ENCODE measurements at regions not wholly inside any gene's neighbourhood (a gene's known extent, or its start where the extent isn't known, plus 50 kb on each side); places are given as distances from the start of the nearest gene placed in this dataset.

DNA sequence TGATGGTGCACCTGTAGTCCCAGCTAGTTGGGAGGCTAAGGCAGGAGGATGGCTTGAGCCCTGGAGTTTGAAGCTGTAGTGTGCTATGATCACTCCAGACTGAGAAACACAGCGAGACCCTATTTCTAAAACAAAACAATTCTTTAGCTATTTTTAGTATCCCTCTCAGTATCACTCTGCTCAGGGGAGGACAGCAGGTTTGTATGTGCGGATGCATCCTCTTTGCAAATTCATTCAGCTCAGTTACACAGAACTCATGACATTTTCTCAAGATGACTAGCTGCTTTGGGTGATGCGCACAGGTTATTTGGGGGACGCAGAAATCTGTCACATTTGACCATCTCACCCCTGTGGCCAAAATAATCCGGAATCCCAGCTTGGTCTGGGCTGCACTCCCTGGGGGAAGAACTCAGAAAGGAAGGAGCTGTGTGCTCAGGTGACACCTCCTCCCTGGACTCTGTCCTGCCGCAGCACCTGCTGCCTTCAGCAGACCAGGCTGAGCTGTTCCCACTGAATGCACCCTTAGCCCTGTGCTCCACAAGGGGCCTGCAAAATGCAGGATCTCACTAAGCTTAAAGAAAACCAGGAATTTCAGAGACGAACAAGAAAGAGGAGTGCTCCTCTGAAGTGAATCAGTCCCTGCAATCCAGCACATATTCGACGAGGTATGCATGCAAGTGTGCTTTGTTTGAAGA is 89.5 kb upstream of the PGBD5 start:
- no peak for DNase-seq (ENCODE audit: low read depth)

- no peak for DNase-seq (ENCODE audit: low read depth)
These were observed 84.4 kb upstream of the PGBD5 start for GRCh38 chr1:230510496-230510895.

- peak; percentile 94 for DNase-seq (ENCODE audit: low read depth)
These were observed 83.3 kb upstream of the PGBD5 start for GRCh38 chr1:230509281-230509977.

GRCh38 chr1:230507666-230508402 is 81.7 kb upstream of the PGBD5 start:
- DNase-seq (ENCODE audit: low read depth), result peak; percentile 45

DNA sequence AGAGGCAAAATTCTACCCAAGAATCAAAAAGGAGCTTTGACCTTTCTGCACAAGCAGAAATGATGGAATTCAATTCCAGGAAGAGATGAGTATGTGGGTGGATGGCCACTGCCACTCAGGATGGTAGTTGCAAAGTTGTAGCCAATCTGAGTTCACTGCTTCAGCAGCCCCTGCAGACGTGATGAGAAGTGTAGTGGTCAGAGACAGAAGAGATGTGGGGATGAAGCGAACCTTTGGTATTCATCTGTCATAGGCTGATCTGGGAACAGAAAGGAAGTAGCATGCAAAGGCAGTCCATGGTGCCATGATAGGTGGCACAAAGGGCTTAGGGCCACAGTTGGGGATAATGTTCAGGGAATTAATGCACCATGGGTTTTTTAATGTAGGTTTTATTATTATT is 81.1 kb upstream of the PGBD5 start:
- no peak for DNase-seq (ENCODE audit: low read depth)

DNA sequence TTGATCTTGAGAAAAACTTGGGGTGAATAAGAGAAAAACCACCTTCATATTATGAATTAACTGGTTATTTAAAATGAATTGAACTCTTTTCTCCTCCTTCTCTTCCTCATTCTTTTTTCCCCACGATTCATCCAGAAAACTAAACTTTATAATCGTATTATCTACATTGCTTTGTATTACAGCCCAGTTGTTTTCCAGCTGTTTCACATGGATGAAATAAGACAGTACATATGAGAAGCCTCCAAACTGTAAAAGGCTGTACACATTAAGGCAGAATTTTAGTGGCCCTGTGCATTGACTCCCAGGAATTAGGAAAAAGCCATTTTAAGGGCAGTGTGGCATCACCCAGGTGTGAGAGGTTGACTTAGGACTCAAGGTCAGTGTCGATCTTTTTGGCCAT is 80.3 kb upstream of the PGBD5 start:
- no peak for DNase-seq (ENCODE audit: low read depth)

DNA sequence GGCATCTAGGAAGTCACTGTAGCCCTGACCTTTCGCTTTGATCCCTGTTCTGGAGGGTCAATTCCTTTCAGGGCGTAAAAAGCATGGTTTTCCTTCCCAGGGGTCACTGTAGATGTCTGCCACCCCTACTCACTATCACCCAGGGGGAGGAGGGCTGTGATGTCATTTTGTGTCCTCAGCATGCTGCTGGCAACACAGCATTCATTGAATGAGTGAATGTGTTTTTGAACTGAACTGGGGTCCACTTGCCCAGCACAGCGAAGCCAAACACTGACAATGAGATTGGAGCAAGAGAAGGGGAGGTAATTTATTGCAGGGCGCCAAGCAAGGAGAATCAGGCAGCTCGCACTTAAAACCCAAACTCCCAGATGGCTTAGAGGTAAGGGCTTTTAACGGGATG is 78.2 kb upstream of the PGBD5 start:
- no peak for DNase-seq (ENCODE audit: low read depth)

DNA sequence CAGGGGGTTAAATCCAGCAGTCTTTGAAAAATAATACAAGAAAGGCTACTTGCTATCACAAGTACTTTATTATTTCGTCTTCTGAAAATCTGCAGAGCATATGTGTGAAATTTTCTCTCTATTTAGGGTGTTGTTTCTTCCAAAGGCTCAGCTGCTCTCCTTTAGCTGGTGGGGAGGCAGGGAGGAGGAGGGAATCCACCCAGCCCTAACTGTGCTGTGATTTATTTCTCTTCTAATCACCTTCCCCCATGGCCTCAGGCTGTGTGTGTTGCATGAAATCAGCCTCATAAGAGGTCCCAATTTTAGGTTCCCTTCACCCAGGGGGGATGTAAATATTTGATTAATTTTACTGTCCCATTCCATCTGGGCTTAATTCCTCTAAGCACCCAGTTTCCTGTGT is 77.6 kb upstream of the PGBD5 start:
- no peak for DNase-seq (ENCODE audit: low read depth)

GRCh38 chr1:230502996-230503395 is 76.9 kb upstream of the PGBD5 start:
- no peak for DNase-seq (ENCODE audit: low read depth)

DNA sequence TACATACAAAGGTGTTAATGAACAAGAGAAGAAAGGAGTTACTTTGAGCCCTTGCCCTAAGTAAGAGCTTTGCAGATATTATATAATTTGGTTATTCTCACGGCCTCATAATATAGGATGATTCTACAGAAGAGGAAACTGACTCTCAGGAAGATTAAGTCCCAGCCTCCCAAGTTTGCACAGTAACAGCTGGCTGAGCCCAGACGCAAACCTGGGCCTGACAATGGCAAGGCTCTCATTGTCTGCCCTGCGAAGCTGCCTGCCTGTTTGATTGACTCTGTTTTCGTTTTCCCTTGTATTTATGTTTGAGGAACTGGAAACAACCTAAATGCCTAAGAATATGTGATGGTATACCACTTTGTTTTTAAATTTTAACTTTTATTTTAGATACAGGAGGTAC is 76.2 kb upstream of the PGBD5 start:
- DNase-seq (ENCODE audit: low read depth), result no peak

DNA sequence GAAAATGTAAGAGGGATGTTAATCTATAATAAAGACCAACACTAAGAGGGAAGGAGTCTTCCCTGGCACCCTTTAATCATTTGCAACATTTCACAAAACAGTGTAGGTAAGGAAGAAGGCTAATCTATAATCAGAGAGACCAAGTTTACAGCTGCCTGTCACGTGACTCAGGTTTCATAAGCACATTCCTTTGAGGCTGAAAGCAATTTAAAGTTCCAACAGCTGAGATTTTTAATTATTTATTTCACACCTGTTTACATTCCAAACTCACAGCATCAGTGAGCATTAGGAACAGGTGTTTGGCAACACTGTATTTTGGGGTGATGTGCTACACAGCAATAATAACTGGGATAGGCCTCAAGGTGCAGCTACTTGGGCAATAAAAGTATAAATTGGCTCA is 75.7 kb upstream of the PGBD5 start:
- DNase-seq (ENCODE audit: low read depth), result peak; percentile 85

GRCh38 chr1:230501242-230501641 is 75.1 kb upstream of the PGBD5 start:
- no peak for DNase-seq (ENCODE audit: low read depth)

DNA sequence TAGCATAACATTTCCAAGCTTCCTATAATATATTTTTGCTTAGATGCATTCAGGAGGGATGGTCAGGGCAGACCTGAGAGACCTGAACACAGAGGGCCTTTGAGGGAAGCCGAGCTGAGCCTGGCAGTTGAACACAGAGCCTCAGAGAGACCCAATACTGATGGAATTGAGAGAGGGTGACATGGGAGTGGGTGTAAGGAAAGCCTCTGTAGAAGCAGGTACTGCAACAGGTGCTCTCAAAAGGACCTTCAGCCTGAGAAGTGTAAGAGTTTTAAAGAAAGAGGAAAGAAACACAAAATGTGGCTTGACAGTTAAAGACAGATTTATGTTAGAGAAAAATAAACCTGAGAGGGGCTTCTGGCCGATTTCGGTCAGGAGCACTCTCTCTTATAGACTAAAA is 73.9 kb upstream of the PGBD5 start:
- no peak for DNase-seq (ENCODE audit: low read depth)

- DNase-seq (ENCODE audit: low read depth), result no peak
These were observed 73.4 kb upstream of the PGBD5 start for GRCh38 chr1:230499496-230499895.

- no peak for DNase-seq (ENCODE audit: low read depth)
These were observed 72.6 kb upstream of the PGBD5 start for GRCh38 chr1:230498704-230499103.

DNA sequence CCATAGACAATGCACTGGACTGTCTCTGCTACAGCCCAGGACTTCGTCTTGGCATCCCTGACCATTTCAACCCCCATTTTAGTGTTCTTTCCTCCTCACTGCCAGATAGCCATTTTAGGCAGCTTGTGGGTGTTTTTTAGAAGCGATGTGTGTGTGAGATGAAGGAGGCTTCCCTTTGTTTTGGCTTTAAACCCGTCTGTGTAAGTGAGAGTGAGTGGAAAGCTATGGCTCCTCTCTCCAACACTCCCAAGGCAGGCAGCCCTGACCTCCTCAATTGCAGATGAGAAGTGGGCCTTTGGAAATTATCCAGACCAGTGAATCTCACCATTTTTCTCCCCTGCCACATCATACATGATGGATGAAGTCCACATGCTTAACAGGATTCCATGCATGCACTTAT is 70.3 kb upstream of the PGBD5 start:
- no peak for DNase-seq (ENCODE audit: low read depth)

DNA sequence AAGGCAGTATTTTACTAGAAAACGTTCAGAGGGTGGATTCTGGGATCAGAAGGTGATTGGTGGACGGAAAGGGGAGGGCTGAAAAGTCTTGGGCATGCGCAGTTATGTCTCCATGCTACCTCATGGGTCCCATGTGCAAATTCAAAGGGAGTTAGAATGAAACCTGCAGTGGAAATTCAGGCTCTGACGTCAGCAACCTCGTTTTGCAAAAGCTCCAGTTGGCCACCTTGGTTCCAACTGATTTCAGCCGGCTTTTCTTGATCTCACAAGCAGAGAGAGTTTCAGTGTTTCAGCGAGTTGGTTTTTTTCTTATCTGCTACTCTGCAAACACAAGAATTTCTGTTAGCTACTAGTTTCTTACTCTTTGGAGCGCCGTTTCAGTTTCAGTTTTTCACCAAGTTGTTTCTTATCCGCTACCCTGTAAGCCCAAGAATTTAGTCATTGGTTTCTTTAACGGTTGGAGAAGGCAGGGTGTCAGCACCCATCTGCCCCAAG is 69.8 kb upstream of the PGBD5 start:
- no peak for DNase-seq (ENCODE audit: low read depth)

DNA sequence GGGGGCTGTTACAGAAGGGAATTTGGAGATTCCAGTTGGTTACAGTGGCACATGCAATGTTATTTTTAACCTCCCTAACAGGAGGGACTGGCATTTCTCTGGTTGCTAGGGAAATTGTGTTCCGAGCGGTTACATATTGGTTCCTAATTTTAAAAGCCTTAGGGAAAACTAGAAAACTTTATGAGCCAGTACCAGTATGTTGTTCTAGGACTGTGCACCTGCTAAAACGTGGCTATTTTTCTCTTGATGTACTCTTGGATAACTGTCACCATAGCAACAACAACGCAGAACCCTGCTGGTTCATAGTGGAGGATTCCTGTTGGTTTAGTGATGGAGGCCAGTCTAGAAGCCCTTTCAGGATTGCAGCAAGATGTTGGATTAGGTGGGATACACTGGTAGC is 68.9 kb upstream of the PGBD5 start:
- DNase-seq (ENCODE audit: low read depth), result no peak

GRCh38 chr1:230494514-230494913 is 68.4 kb upstream of the PGBD5 start:
- DNase-seq (ENCODE audit: low read depth), result no peak

GRCh38 chr1:230494026-230494425 is 67.9 kb upstream of the PGBD5 start:
- DNase-seq (ENCODE audit: low read depth), result no peak

DNA sequence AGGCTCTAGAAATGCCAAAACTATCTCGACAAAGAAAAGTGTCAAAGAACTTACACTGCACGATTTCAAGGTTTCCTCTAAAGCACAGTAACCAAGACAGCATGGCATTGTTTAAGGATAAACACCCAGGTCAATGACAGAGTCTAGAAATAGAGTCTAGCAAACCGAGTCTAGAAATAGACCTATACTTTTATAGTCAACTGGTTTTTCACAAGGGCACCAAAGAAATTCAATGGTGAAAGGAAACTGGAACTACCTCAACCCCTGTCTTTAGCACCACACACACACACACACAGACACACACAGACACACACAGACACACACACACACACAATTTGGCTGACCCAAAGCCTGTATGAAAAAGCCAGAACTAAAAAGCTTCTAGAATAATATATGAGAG is 67.1 kb upstream of the PGBD5 start:
- DNase-seq (ENCODE audit: low read depth), result no peak

DNA sequence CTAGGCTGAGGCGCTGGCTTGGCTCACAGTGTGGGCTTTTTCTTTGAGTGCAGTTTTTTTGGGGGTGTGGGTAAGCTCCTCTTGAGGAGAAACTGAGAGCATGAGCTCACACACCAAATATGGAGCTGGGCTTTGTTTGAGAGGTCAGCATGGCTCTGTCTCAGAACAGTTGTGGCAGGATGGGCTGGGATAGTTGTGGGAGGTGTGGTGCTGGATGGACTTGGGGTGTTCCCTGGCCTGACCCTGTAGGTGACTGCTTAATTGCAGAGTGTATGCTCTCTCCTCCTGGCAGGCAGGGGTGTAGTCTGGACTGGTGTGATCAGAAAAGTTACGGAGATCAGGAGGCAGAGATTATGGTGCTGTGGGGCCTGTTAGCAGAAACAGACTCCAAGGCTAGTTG is 64.3 kb upstream of the PGBD5 start:
- DNase-seq (ENCODE audit: low read depth), result no peak

Data from renal cortical epithelial cell (primary cell).